H7 (cell line): ENCODE measurements at regions not wholly inside any gene's neighbourhood (a gene's known extent, or its start where the extent isn't known, plus 50 kb on each side); places are given as distances from the start of the nearest gene placed in this dataset.

Experiments
- DNase-seq: peaks from one replicate; pipeline ENCODE4 v3.0.0; 2012
- H3K27me3 ChIP-seq: 2 replicates; pipeline ENCODE4 v1.6.0; 2011; ENCODE audit warnings: mild to moderate bottlenecking, low read length; ENCODE audit not compliant: control insufficient read depth, insufficient read depth
- H3K36me3 ChIP-seq: replicated peaks from 2 replicates; pipeline ENCODE4 v1.5.1; 2011; ENCODE audit warnings: low read length; ENCODE audit not compliant: control insufficient read depth, insufficient read depth
- H3K4me3 ChIP-seq: 2 replicates; pipeline ENCODE4 v1.5.1; 2011; ENCODE audit warnings: low read depth, mild to moderate bottlenecking, control low read depth, low read length, moderate library complexity; ENCODE audit not compliant: insufficient read depth

DNA sequence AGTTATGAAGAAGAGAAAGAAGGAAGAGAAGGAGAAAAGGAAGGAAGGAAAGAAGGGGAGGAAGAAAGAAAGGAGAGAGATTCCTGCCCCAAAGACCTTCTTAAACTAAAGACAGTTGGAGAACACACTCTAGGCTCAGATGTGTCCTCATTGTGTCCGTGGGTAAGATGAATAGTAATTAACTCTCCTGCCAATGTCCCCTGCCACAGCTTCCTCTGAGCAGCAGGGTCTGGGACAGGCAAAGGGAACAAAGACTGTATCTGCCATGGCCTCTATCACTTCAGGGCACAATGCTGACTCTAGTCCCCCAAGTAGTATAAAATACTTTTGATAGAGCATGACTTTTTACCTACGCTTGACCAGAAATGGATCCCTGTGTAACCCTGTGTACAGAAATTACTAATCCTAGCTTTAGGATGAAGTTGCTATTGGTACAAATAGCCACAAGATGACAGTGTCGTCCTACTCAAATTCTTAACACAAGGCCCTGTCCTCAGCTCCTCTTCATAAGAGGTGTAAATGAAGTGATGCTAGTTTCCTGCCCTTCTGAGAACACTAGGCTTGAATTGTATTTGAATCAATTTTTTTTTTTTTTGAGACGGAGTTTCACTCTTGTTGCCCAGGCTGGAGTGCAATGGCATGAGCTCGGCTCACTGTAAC lies 186.2 kb upstream of the GPR12 start:
- Histone ChIP-seq H3K4me3 (no peak overlapping the region), H3K36me3 (no peaks in the 10 kb centered on the region), H3K27me3 (no peaks in the 10 kb centered on the region)
- peak; percentile 74 for DNase-seq

DNA sequence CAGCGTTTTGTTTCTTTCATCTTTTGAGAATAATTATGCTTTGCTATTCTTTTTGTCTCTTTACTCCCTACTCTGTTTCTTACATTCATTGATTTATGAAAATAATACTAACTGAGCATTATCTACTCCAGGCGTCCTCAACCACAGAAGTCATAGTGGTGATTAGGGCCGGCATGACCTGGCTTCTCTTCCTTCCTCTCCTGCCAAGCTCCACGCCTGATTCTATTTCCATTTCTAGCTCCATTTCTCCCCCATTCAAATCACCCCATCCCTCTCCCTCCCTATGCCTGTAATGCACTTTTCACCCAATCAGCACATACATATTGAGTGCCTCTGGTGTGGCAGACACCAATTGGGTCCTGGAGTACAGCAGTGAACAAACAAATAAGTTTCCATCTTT lies 183.2 kb upstream of the GPR12 start:
- H3K4me3 ChIP-seq, result no peak overlapping the region

DNA sequence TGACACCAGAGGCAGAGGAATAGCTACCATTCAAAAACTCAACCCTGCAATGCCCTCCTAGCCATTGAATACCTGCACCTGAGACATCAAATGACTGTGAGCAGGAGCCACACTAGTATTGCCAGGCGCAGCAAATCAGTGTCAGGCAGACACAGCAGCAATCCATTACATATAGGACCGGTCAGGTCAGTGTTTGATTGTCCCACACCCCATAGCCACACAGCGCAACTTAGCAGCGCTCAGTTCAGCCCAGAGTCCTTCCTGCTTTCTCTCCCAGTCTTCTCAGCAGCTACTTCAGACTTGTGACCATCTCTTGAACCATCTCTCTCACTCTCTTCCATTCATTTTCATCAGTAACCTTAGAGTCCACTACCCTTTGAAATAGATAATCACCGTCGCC lies 181.6 kb upstream of the GPR12 start:
- H3K4me3 ChIP-seq, result no peak overlapping the region
- no peaks in the 10 kb centered on the region for H3K27me3 ChIP-seq
- no peaks in the 10 kb centered on the region for H3K36me3 ChIP-seq
- no peak for DNase-seq

More for the DNA sequence above, 183.2 kb upstream of the GPR12 start:
- DNase-seq, result no peak
- no peaks in the 10 kb centered on the region for H3K36me3 ChIP-seq
- H3K27me3 ChIP-seq, result no peaks in the 10 kb centered on the region

DNA sequence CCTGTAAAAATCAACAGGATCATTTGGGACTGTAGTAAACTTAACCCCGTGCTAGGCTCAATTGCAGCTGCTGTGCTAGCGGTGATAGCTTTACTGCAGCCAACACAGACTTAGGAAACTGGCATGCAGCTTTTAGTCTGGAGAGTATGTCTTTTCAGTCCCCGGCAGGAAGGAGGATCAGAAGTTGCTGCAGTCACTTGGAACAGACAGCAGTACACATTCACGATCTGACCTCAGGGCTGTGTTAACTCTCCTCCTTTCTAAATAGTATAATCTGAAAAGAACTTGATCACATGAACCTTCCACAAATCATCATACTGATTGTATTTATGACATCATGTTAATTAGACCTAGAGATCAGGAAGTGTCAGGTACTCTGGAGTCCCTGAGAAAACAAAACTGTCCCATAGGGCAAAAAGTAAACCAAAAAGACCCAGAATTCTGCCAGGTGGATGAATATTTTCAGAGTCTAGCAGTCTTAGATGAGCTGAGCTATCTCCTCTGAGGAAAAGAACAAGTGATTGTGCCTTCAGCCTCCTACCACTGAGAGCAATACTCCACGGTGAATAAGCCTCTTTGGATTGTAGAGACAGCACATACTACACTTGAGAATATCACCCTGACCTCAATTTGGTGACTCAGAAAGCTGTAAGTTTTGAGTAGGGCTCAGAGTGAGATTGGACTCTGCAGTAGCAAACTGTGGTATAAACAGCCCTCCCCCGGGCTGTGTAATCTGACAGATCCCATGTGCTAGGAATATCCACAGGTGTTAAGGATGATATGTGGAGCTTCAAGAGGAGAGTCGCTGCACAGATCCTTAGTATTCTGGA lies 181.0 kb upstream of the GPR12 start:
- Histone ChIP-seq H3K36me3 (no peaks in the 10 kb centered on the region), H3K4me3 (no peak overlapping the region), H3K27me3 (no peaks in the 10 kb centered on the region)
- no peak for DNase-seq

DNA sequence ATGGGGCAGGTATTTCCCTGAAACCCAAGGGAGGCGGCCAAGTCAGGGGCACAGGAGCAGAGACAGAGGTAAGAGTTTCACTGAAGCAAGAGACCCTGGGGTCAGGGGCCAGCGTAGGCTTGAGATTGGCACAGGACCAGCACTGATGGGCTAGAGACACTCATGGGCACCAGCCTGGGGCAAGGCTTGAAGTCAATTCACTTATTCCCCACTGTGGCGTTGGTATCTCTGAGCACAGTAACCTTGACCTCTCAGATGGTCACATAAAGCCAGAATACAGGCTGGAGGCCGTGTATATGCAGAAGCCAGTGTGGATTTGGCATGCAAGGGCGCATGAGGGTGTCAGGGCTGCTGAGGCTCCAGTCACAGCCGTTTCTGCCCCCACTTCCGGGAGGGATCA lies 173.5 kb upstream of the GPR12 start:
- no peak for DNase-seq
- no peaks in the 10 kb centered on the region for H3K36me3 ChIP-seq

DNA sequence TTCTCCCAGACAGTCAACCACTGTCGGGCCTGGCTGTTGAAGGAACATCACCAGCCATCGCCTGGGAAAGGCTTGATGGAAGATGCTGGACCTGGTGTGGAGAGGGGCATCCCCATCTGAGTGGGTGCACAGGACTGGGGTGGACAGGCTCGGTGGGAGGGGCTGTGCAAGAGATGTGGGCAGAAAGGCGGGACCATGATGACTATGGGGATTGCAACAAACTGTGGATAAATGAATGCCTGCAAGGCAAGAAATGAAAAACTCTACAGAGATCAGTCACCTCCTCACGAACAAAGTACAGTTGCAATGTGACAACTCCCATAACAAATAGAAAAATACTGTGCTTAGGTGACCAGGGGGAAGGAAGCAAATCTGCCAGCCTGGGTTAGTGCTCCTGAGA lies 171.9 kb upstream of the GPR12 start:
- Histone ChIP-seq H3K4me3 (no peak overlapping the region), H3K27me3 (no peaks in the 10 kb centered on the region), H3K36me3 (no peaks in the 10 kb centered on the region)
- DNase-seq, result no peak

More for the DNA sequence above, 173.5 kb upstream of the GPR12 start:
- H3K4me3 ChIP-seq, result no peak overlapping the region
- H3K27me3 ChIP-seq, result no peaks in the 10 kb centered on the region

DNA sequence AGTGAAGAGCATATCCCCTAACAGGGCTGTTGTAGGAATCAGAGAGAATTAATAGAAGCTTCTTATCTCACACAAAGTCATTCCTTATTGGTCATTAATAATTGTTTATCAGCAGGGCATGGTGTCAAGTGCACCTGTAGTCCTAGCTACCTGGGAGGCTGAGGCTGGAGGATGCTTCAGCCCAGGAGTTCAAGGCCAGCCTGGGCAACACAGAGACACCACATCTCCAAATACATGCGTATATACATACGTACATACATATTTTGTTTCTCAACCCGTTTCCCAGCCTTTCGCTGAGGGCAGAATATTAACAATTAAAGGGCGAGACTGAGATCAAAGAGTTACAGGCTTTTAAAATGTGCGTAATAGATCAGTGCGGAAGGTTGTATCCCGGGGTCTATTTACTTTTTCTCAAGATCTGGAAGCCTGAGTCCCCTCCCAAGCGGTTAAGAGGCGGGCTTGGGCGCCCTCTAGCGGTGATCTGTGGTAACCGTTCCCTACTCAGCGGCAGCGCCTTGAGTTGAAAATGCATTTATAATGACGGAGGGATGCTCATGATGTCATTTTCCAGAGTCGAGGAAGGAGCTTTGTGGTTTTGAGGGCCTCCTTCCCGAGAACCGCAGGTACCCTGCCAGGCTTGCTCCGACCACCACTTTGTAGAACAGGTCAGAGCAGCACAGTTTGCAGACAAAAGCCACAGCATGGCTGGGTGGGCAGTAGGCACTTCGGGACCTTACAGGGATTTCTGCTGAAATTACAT lies 169.6 kb upstream of the GPR12 start:
- H3K27me3 ChIP-seq, result no peaks in the 10 kb centered on the region
- peak; percentile 89 for DNase-seq
- H3K36me3 ChIP-seq, result no peaks in the 10 kb centered on the region
- H3K4me3 ChIP-seq, result no peak overlapping the region

DNA sequence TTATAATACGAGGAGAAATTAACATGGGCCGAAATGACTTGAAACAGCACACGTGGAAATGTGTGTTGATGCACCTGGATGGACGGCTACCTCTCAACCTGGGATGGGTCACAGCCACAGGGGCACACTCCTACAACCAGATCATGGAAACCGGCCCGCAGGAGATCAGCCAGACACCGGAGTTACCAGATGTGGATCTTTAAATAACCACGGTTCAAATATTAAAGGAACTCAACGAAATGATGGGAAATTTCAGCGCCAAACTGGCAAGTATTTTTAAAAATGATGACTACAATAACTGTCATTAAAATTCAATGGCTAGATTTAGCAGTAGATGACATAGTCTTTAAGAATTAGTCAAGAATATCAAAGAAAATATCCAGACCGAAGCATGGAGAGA lies 166.9 kb upstream of the GPR12 start:
- Histone ChIP-seq H3K36me3 (no peaks in the 10 kb centered on the region), H3K27me3 (no peaks in the 10 kb centered on the region), H3K4me3 (no peak overlapping the region)
- DNase-seq, result no peak

DNA sequence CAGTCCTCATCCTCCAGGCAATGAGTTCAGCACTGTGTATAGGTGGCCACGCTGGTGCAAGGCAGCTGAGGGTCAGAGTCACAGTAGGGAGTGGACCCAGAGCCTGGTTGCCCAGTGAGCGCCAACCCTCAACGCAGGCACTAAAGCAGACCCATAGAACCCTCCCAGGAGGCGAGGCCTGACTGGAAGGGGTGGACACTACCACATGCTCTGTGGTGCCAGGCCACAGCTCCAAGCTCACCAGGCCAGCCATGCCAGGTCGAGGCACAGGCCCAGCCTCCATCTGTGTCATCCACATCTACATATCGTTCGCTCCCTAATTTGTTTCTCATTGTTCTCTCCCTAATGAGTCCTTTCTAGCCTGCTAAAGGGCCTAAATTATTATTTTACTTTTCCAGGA lies 165.8 kb upstream of the GPR12 start:
- DNase-seq, result no peak
- H3K27me3 ChIP-seq, result no peaks in the 10 kb centered on the region

DNA sequence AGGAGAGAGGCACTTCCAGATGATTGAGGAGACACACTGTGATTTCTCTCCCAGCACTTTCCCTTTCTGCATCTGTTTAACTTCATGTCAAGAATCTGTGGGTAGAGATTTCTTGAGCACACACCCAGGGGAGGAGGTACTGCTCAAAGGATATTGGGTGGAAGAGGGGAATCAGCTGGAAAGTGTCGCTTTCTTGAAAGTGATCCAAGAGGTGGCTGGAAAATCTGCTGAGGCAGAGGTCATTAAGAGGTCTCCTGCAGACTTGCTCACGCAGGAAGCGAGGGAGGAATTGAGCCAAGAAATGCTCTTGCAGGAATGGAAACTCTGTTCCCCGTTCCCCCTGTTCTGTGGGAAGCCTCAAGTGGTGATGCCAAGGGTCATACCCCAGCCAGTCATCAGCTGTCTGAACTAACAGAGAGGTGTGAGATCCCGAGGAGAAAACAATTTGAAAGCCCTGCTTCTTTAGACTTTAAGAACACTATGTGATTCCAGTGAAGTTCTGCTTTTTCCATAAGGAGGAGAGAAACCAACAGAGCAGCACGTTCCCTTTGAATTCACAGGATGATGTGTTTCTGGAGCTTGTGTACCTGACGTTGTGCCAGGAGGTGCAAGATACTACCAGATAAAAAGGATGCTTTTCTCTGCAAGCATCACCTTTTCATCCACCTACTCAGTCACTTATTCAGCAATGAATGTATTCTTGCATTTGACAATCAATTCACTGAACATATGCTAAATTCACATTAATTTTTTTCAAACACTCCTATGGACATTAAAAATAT lies 163.4 kb upstream of the GPR12 start:
- DNase-seq, result no peak
- no peaks in the 10 kb centered on the region for H3K36me3 ChIP-seq
- H3K4me3 ChIP-seq, result no peak overlapping the region
- no peaks in the 10 kb centered on the region for H3K27me3 ChIP-seq

More for the DNA sequence above, 165.8 kb upstream of the GPR12 start:
- Histone ChIP-seq H3K4me3 (no peak overlapping the region), H3K36me3 (no peaks in the 10 kb centered on the region)

DNA sequence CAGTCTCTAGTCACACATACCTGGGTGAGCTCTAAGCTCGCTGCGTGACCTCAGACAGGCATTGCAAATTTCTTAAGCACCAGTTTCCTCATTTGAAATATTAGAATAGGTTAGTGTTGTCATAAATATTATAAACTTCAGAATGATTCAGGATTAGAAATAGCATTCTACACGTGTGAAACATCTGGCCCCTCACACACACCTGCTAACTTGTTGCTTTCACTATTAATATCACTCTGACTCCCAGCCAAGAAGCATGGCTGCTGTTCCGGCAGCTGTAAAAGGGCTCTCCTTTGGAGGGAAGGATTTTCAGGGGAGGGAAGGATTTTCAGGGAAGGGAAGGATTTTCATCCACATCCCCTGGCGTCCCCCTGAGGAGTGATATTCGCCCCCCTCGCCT lies 161.3 kb upstream of the GPR12 start:
- no peak for DNase-seq
- Histone ChIP-seq H3K4me3 (no peak overlapping the region), H3K36me3 (no peaks in the 10 kb centered on the region), H3K27me3 (no peaks in the 10 kb centered on the region)

DNA sequence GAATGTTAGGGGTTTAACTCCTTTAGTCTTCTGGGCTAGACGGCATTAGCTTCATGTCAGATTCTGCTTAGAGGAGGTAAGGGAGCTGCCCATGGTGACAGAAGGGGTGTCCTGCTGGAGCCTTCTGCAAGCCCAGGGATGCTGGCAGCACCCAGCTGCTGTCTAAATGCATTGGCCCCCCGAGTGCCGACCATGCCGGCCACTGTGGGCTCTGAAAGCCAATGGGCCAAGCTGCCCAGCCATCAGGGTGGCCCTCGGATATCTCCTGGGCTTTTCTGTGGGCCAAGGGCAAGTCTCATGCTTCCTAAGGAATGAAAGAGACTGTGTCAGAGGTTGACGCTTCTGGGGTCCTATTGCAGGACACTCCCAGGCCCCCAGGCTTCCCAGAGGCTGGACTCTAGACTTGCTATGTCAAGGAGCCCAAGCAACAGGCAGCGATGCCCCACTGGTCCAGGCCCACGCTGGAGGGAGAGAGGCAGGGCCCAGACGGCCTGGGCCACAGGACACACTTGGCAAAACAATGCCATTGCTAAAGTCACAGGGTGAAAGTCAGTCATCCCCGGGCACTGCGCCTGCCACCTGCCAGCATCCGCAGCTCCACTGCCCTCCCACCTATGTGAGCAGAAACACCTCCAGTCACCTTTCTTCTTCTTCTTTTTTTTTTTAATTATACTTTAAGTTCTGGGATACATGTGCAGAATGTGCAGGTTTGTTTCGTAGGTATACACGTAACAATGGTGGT lies 160.2 kb upstream of the GPR12 start:
- Histone ChIP-seq H3K36me3 (no peaks in the 10 kb centered on the region), H3K27me3 (no peaks in the 10 kb centered on the region), H3K4me3 (no peak overlapping the region)
- no peak for DNase-seq

DNA sequence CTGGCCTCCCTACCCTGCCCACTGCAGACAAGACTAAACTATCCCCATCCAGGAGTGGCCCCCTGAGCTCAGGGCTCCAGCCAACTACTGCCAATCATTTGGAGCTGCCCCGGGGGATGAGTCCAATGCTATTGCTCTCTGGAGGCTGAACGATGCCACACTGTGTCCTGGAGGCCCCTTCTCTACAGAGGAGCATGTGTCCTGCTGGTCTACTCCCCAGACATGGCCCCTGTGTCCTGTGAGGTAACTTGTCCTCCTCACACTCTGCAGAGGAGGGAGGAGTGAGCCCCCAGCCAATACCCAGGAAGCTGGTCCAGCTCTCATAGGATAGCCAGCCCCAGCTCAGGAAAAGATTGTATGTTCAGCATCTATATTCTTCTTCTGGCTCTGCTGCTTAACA lies 159.1 kb upstream of the GPR12 start:
- Histone ChIP-seq H3K36me3 (no peaks in the 10 kb centered on the region), H3K27me3 (no peaks in the 10 kb centered on the region), H3K4me3 (no peak overlapping the region)
- no peak for DNase-seq

DNA sequence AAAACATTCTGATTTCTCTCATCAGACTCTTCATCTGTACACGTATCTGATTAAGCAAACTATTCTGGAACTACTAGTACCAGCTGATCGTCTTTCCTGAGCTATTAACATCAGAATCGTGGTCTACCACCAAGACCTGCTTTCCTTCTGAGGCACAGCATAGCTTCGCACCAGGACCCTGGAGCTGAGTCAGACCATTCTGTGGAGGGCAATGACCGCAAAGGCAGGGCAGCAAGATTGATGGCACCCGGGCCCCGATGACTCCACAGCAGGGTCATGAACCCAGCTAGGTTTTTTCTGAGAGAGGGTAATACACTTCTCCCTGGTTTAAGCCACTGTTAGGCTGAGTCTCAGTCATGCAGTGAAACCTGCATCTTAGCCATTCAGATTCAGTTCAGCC lies 158.7 kb upstream of the GPR12 start:
- H3K27me3 ChIP-seq, result no peaks in the 10 kb centered on the region
- no peak overlapping the region for H3K4me3 ChIP-seq
- no peak for DNase-seq
- H3K36me3 ChIP-seq, result no peaks in the 10 kb centered on the region
